HEK293 (cell line): ENCODE measurements at regions not wholly inside any gene's neighbourhood (a gene's known extent, or its start where the extent isn't known, plus 50 kb on each side); places are given as distances from the start of the nearest gene placed in this dataset.
"Not testable (repeated sequence)": the region's sequence is repeated elsewhere in the genome, so short reads cannot be mapped to it uniquely, and the experiment has no call there.

Experiments used
- CTCF ChIA-PET: fragments of 350-600 bp; formaldehyde crosslinking; extraction: SDS; loops from one replicate; lab custom pipeline; 2021; ENCODE audit warnings: antibody characterized with exemption; lab: Yijun Ruan, JAX
- POLR2A ChIA-PET: fragments of 300-600 bp; formaldehyde crosslinking; extraction: SDS; loops from one replicate; lab custom pipeline; 2020; ENCODE audit warnings: antibody characterized with exemption, inconsistent platforms; lab: Yijun Ruan, JAX
- H3K27ac ChIP-seq: fragments of 200-500 bp; sonication (Bioruptor generic); 2 replicates; pipeline ENCODE4 v1.5.1; 2014; ENCODE audit warnings: low read depth, low read length, control low read depth, inconsistent platforms; ENCODE audit errors: extremely low read depth
- H3K36me3 ChIP-seq, 2 experiments: fragments of 200-500 bp in 1 of 2; sonication (Bioruptor generic) in 1 of 2; 1 replicate in 1 of 2; 2 replicates in 1 of 2; pipeline ENCODE4 v1.5.1; 2014 to 2017; ENCODE audit warnings: inconsistent platforms in 2 of 2, low read length in 2 of 2; ENCODE audit not compliant: control insufficient read depth in 2 of 2, insufficient read depth in 1 of 2
- H3K4me1 ChIP-seq: fragments of 200-500 bp; sonication (Bioruptor generic); 2 replicates; pipeline ENCODE4 v1.5.1; 2014; ENCODE audit warnings: mild to moderate bottlenecking, low read length, inconsistent platforms; ENCODE audit not compliant: control insufficient read depth, insufficient read depth
- H3K4me3 ChIP-seq: 2 replicates; pipeline ENCODE4 v1.5.1; 2011; ENCODE audit warnings: low read depth, mild to moderate bottlenecking, control low read depth, low read length, moderate library complexity
- H3K9me3 ChIP-seq: fragments of 200-500 bp; sonication (Bioruptor generic); 2 replicates; pipeline ENCODE4 v1.5.1; 2014; ENCODE audit warnings: low read depth, low read length, inconsistent platforms; ENCODE audit not compliant: control insufficient read depth, insufficient read depth
- GLIS2 ChIP-seq: fragments of 450-650 bp; formaldehyde crosslinking; IDR thresholded peaks from 2 replicates; pipeline ENCODE4 v1.5.1; 2016; ENCODE audit warnings: missing biosample characterization, missing genetic modification characterization
- MEIS1 ChIP-seq: sonication (generic); formaldehyde crosslinking; IDR thresholded peaks from 2 replicates; pipeline ENCODE4 v1.8.1; 2022; ENCODE audit warnings: missing genetic modification reagents, mild to moderate bottlenecking, borderline replicate concordance
- PBX3 ChIP-seq: sonication (generic); formaldehyde crosslinking; IDR thresholded peaks from 2 replicates; pipeline ENCODE4 v1.8.1; 2022; ENCODE audit warnings: mild to moderate bottlenecking, moderate library complexity, missing genetic modification reagents
- SCRT1 ChIP-seq: fragments of 450-650 bp; formaldehyde crosslinking; IDR thresholded peaks from 2 replicates; pipeline ENCODE4 v1.5.1; 2016; ENCODE audit warnings: missing biosample characterization, missing genetic modification characterization, borderline replicate concordance
- SETDB1 ChIP-seq: IDR thresholded peaks from one replicate; pipeline ENCODE4 v1.6.1; 2017; ENCODE audit warnings: mild to moderate bottlenecking, low read length, moderate library complexity, mixed read lengths; ENCODE audit not compliant: insufficient read length
- ZBTB49 ChIP-seq: fragments of 450-650 bp; formaldehyde crosslinking; IDR thresholded peaks from 2 replicates; pipeline ENCODE4 v1.5.1; 2016; ENCODE audit warnings: missing biosample characterization, missing genetic modification characterization, low read depth
- ZNF121 ChIP-seq: fragments of 450-650 bp; formaldehyde crosslinking; IDR thresholded peaks from 2 replicates; pipeline ENCODE4 v1.5.1; 2016; ENCODE audit warnings: missing biosample characterization, missing genetic modification characterization
- ZNF155 ChIP-seq: fragments of 450-650 bp; formaldehyde crosslinking; IDR thresholded peaks from 2 replicates; pipeline ENCODE4 v1.5.1; 2016; ENCODE audit warnings: missing biosample characterization, missing genetic modification characterization
- ZNF169 ChIP-seq: fragments of 450-650 bp; formaldehyde crosslinking; IDR thresholded peaks from 2 replicates; pipeline ENCODE4 v1.5.1; 2016; ENCODE audit warnings: missing biosample characterization, missing genetic modification characterization
- ZNF202 ChIP-seq: fragments of 450-650 bp; formaldehyde crosslinking; IDR thresholded peaks from 2 replicates; pipeline ENCODE4 v1.5.1; 2016; ENCODE audit warnings: missing biosample characterization, missing genetic modification characterization, borderline replicate concordance
- ZNF274 ChIP-seq, 2 experiments: fragments of 200-500 bp in 1 of 2; fragments of 450-650 bp in 1 of 2; sonication (Bioruptor generic) in 1 of 2; formaldehyde crosslinking in 1 of 2; IDR thresholded peaks; 2 replicates each; pipeline versions ENCODE4 v1.5.1 to v1.6.1; 2014 to 2016; ENCODE audit warnings: borderline replicate concordance in 1 of 2, inconsistent platforms in 1 of 2, low read length in 1 of 2, missing biosample characterization in 1 of 2, missing genetic modification characterization in 1 of 2
- ZNF354C ChIP-seq: fragments of 450-650 bp; formaldehyde crosslinking; IDR thresholded peaks from 2 replicates; pipeline ENCODE4 v1.5.1; 2016; ENCODE audit warnings: missing biosample characterization, missing genetic modification characterization, low read depth, borderline replicate concordance
- ZNF473 ChIP-seq: fragments of 450-650 bp; formaldehyde crosslinking; IDR thresholded peaks from 2 replicates; pipeline ENCODE4 v1.5.1; 2017; ENCODE audit warnings: missing biosample characterization, missing genetic modification characterization
- ZNF585B ChIP-seq: fragments of 450-650 bp; formaldehyde crosslinking; IDR thresholded peaks from 2 replicates; pipeline ENCODE4 v1.5.1; 2016; ENCODE audit warnings: missing biosample characterization, missing genetic modification characterization
- ZNF791 ChIP-seq: fragments of 450-650 bp; formaldehyde crosslinking; IDR thresholded peaks from 2 replicates; pipeline ENCODE4 v1.5.1; 2016; ENCODE audit warnings: missing biosample characterization, missing genetic modification characterization
- ZNF830 ChIP-seq: fragments of 450-650 bp; IDR thresholded peaks from 2 replicates; pipeline ENCODE4 v1.5.0; 2018; ENCODE audit warnings: missing biosample characterization, missing genetic modification characterization, low read depth, mild to moderate bottlenecking, moderate library complexity
- TF ChIP-seq, protein P1 (sequence below): fragments of 450-650 bp; formaldehyde crosslinking; conservative IDR thresholded peaks from 2 replicates; pipeline ENCODE4 v1.5.1; 2016; ENCODE audit warnings: low read depth, missing biosample characterization, missing genetic modification characterization

GRCh38 chr4:117740736-117741135 lies 293.6 kb upstream of the NDST3 start (continued):
- TF ChIP-seq SCRT1 (tag by site-specific recombination) (no peak), ZNF791 (no peak), ZNF121 (tag by site-specific recombination) (no peak), ZNF202 (tag by site-specific recombination) (no peak), SETDB1 (no peak), PBX3 (no peak), MEIS1 (CRISPR knock-in tag) (no peak), ZNF169 (tag by site-specific recombination) (no peak), ZNF155 (tag by site-specific recombination) (no peak), ZBTB49 (no peak), ZNF830 (tag by site-specific recombination) (no peak)

DNA sequence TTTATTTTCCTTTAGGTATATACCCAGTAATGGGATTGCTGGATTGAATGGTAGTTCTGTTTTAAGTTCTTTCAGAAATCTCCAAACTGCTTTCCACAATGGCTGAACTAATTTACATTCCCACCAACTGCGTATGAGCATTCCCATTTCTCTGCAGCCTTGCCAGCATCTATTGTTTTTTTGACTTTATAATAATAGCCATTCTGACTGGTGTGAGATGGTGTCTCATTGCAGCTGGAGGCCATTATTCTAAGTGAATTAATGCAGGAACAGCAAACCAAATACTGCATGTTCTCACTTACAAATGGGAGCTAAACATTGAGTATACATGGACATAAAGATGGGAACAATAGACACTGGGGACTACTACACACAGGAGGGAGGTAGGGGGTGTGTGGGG lies 288.9 kb upstream of the NDST3 start:
- CTCF ChIA-PET: interaction anchor here (0.6 kb wide), 1 partner anchor 94 kb away, joined by 4 read pairs; no protein-coding TSS in a partner anchor

DNA sequence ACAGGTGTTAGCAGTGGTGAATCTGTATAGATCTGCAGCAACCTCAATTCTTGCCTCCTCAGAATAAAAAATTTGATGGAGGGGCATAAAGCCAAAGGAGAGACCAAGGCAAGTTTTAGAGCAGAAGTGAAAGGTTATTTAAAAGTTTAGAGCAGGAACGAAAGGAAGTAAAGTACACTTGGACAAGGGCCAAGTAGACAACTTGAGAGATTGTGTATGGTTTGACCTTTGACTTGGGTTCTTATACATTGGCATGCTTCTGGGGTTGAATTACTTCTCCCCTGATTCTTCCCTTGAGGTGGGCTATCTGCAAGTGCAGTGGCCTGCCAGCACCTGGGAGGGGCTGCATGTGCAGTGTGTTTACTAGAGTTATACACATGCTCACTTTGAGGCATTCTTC lies 278.8 kb upstream of the NDST3 start:
- Histone ChIP-seq H3K27ac (no peak overlapping the region), H3K9me3 (no peaks in the 10 kb centered on the region), H3K36me3 (no peaks in the 10 kb centered on the region), H3K4me3 (no peak overlapping the region), H3K4me1 (no peaks in the 10 kb centered on the region)
- ChIA-PET CTCF (no interaction called here), POLR2A (no interaction called here)
- TF ChIP-seq ZNF354C (tag by site-specific recombination) (no peak), ZNF585B (no peak), SCRT1 (tag by site-specific recombination) (no peak), GLIS2 (tag by site-specific recombination) (no peak), ZNF274 (IDR thresholded peaks at IDR 0.05; ENCODE audit: low read length) (no peak), ZNF274 (tag by site-specific recombination; IDR thresholded peaks at IDR 0.05; ENCODE audit: borderline replicate concordance) (no peak), ZNF473 (tag by site-specific recombination) (no peak)
- TF ChIP-seq, protein P1, sequence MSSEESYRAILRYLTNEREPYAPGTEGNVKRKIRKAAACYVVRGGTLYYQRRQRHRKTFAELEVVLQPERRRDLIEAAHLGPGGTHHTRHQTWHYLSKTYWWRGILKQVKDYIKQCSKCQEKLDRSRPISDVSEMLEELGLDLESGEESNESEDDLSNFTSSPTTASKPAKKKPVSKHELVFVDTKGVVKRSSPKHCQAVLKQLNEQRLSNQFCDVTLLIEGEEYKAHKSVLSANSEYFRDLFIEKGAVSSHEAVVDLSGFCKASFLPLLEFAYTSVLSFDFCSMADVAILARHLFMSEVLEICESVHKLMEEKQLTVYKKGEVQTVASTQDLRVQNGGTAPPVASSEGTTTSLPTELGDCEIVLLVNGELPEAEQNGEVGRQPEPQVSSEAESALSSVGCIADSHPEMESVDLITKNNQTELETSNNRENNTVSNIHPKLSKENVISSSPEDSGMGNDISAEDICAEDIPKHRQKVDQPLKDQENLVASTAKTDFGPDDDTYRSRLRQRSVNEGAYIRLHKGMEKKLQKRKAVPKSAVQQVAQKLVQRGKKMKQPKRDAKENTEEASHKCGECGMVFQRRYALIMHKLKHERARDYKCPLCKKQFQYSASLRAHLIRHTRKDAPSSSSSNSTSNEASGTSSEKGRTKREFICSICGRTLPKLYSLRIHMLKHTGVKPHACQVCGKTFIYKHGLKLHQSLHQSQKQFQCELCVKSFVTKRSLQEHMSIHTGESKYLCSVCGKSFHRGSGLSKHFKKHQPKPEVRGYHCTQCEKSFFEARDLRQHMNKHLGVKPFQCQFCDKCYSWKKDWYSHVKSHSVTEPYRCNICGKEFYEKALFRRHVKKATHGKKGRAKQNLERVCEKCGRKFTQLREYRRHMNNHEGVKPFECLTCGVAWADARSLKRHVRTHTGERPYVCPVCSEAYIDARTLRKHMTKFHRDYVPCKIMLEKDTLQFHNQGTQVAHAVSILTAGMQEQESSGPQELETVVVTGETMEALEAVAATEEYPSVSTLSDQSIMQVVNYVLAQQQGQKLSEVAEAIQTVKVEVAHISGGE (tag by site-specific recombination): no peak

More for the DNA sequence above, 288.9 kb upstream of the NDST3 start:
- H3K36me3 ChIP-seq, H3K9me3 ChIP-seq, H3K27ac ChIP-seq, H3K4me1 ChIP-seq, H3K4me3 ChIP-seq, POLR2A ChIA-PET: not testable (repeated sequence)
